ENCODE measurements at regions not wholly inside any gene's neighbourhood (a gene's known extent, or its start where the extent isn't known, plus 50 kb on each side); places are given as distances from the start of the nearest gene placed in this dataset.

- CTCF ChIA-PET = no interaction called here
- TF ChIP-seq GLIS1 (tag by site-specific recombination; IDR thresholded peaks at IDR 0.05) = no peak
- TF ChIP-seq SP2 (tag by site-specific recombination; IDR thresholded peaks at IDR 0.05) = no peak
- TF ChIP-seq KLF1 (tag by site-specific recombination; IDR thresholded peaks at IDR 0.05) = no peak
- TF ChIP-seq SP3 (tag by site-specific recombination; IDR thresholded peaks at IDR 0.05) = no peak
- no peak for TF ChIP-seq ZNF114 (tag by site-specific recombination; IDR thresholded peaks at IDR 0.05)
- no peak for TF ChIP-seq SCRT1 (tag by site-specific recombination; IDR thresholded peaks at IDR 0.05; ENCODE audit: borderline replicate concordance)
- TF ChIP-seq, protein P1, sequence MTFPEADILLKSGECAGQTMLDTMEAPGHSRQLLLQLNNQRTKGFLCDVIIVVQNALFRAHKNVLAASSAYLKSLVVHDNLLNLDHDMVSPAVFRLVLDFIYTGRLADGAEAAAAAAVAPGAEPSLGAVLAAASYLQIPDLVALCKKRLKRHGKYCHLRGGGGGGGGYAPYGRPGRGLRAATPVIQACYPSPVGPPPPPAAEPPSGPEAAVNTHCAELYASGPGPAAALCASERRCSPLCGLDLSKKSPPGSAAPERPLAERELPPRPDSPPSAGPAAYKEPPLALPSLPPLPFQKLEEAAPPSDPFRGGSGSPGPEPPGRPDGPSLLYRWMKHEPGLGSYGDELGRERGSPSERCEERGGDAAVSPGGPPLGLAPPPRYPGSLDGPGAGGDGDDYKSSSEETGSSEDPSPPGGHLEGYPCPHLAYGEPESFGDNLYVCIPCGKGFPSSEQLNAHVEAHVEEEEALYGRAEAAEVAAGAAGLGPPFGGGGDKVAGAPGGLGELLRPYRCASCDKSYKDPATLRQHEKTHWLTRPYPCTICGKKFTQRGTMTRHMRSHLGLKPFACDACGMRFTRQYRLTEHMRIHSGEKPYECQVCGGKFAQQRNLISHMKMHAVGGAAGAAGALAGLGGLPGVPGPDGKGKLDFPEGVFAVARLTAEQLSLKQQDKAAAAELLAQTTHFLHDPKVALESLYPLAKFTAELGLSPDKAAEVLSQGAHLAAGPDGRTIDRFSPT (tag by site-specific recombination; IDR thresholded peaks at IDR 0.05) = no peak
- TF ChIP-seq GLIS2 (tag by site-specific recombination; IDR thresholded peaks at IDR 0.05) = no peak
- no peak for TF ChIP-seq SETDB1 (IDR thresholded peaks at IDR 0.05; ENCODE audit: insufficient read length, low read length)
- TF ChIP-seq, protein P2, sequence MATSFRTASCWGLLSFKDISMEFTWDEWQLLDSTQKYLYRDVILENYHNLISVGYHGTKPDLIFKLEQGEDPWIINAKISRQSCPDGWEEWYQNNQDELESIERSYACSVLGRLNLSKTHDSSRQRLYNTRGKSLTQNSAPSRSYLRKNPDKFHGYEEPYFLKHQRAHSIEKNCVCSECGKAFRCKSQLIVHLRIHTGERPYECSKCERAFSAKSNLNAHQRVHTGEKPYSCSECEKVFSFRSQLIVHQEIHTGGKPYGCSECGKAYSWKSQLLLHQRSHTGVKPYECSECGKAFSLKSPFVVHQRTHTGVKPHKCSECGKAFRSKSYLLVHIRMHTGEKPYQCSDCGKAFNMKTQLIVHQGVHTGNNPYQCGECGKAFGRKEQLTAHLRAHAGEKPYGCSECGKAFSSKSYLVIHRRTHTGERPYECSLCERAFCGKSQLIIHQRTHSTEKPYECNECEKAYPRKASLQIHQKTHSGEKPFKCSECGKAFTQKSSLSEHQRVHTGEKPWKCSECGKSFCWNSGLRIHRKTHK (tag by site-specific recombination; IDR thresholded peaks at IDR 0.05) = no peak
- no peak for TF ChIP-seq GLI4 (tag by site-specific recombination; IDR thresholded peaks at IDR 0.05)
- no peak for TF ChIP-seq IKZF3 (tag by site-specific recombination; IDR thresholded peaks at IDR 0.05)
- no peak for TF ChIP-seq ZNF274 (IDR thresholded peaks at IDR 0.05; ENCODE audit: low read length)
- no peak for TF ChIP-seq ZNF274 (tag by site-specific recombination; IDR thresholded peaks at IDR 0.05; ENCODE audit: borderline replicate concordance)
- POLR2A ChIA-PET = no interaction called here
Observed at GRCh38 chr5:4383102-4383501, 757.0 kb upstream of the ADAMTS16 start.

GRCh38 chr5:4383518-4384198, 756.5 kb upstream of the ADAMTS16 start:
- Histone ChIP-seq H3K4me3 (ENCODE audit: low read depth, low read length) (no peak overlapping the region), H3K4me1 (ENCODE audit: control insufficient read depth, insufficient read depth, low read length) (no peaks in the 10 kb centered on the region), H3K9me3 (ENCODE audit: control insufficient read depth, insufficient read depth, low read depth, low read length) (no peaks in the 10 kb centered on the region), H3K36me3 (ENCODE audit: control insufficient read depth in 2 of 2, insufficient read depth in 1 of 2, low read length in 2 of 2) (no peaks in the 10 kb centered on the region), H3K27ac (ENCODE audit: extremely low read depth, low read depth, low read length) (no peak overlapping the region)
- POLR2A ChIA-PET = no interaction called here
- CTCF ChIA-PET = no interaction called here
- TF ChIP-seq ZBTB8A (tag by site-specific recombination; IDR thresholded peaks at IDR 0.05) (no peak), ZNF140 (tag by site-specific recombination; IDR thresholded peaks at IDR 0.05) (no peak), ZNF148 (tag by site-specific recombination; IDR thresholded peaks at IDR 0.05; ENCODE audit: borderline replicate concordance) (no peak), ZNF473 (tag by site-specific recombination; IDR thresholded peaks at IDR 0.05) (no peak), ZSCAN16 (tag by site-specific recombination; IDR thresholded peaks at IDR 0.05) (no peak), ZNF280D (tag by site-specific recombination; IDR thresholded peaks at IDR 0.05) (no peak), ZNF266 (tag by site-specific recombination; IDR thresholded peaks at IDR 0.05; ENCODE audit: low read depth) (no peak), OSR2 (tag by site-specific recombination; IDR thresholded peaks at IDR 0.05) (no peak), GLIS1 (tag by site-specific recombination; IDR thresholded peaks at IDR 0.05) (no peak), ZNF580 (tag by site-specific recombination; IDR thresholded peaks at IDR 0.05) (no peak), ZNF785 (tag by site-specific recombination; IDR thresholded peaks at IDR 0.05) (no peak)
- TF ChIP-seq, protein P3, sequence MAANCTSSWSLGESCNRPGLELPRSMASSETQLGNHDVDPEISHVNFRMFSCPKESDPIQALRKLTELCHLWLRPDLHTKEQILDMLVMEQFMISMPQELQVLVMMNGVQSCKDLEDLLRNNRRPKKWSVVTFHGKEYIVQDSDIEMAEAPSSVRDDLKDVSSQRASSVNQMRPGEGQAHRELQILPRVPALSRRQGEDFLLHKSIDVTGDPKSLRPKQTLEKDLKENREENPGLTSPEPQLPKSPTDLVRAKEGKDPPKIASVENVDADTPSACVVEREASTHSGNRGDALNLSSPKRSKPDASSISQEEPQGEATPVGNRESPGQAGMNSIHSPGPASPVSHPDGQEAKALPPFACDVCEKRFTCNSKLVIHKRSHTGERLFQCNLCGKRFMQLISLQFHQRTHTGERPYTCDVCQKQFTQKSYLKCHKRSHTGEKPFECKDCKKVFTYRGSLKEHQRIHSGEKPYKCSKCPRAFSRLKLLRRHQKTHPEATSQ (tag by site-specific recombination; IDR thresholded peaks at IDR 0.05) = no peak

More at GRCh38 chr5:4383102-4383501, 757.0 kb upstream of the ADAMTS16 start:
- Histone ChIP-seq H3K27ac (ENCODE audit: extremely low read depth, low read depth, low read length) (no peak overlapping the region), H3K36me3 (ENCODE audit: control insufficient read depth in 2 of 2, insufficient read depth in 1 of 2, low read length in 2 of 2) (no peaks in the 10 kb centered on the region), H3K4me3 (ENCODE audit: low read depth, low read length) (no peak overlapping the region), H3K9me3 (ENCODE audit: control insufficient read depth, insufficient read depth, low read depth, low read length) (no peaks in the 10 kb centered on the region), H3K4me1 (ENCODE audit: control insufficient read depth, insufficient read depth, low read length) (no peaks in the 10 kb centered on the region)
